Esophagus squamous epithelium (tissue), 5 donors: ENCODE measurements at regions not wholly inside any gene's neighbourhood (a gene's known extent, or its start where the extent isn't known, plus 50 kb on each side); places are given as distances from the start of the nearest gene placed in this dataset.

Source experiments
- DNase-seq: peaks from one replicate; lab custom pipeline; 2025; lab: John Stamatoyannopoulos, UW
- H3K27ac ChIP-seq, 4 donors: fragments of 200-600 bp; sonication (generic); one replicate each; pipeline ENCODE4 v1.5.1; 2016 to 2019; ENCODE audit warnings: mild to moderate bottlenecking in 1 of 4
- H3K27me3 ChIP-seq, 4 donors: fragments of 200-600 bp; sonication (generic); 1 replicate in 3 of 4; 2 replicates in 1 of 4; pipeline versions ENCODE4 v1.5.1 to v1.6.0; 2017 to 2021; ENCODE audit warnings: antibody characterized with exemption in 1 of 4
- H3K36me3 ChIP-seq, 3 donors: fragments of 200-600 bp; sonication (generic); one replicate each; pipeline ENCODE4 v1.5.1; 2016 to 2019
- H3K4me1 ChIP-seq, 3 donors: fragments of 200-600 bp; sonication (generic); one replicate each; pipeline ENCODE4 v1.5.1; 2017 to 2019
- H3K4me3 ChIP-seq, 4 donors: fragments of 200-600 bp; sonication (generic); 1 replicate in 3 of 4; 2 replicates in 1 of 4; pipeline ENCODE4 v1.5.1; 2016 to 2019; ENCODE audit warnings: mild to moderate bottlenecking in 2 of 4, moderate library complexity in 1 of 4
- H3K9me3 ChIP-seq, 3 donors: fragments of 200-600 bp; sonication (generic); one replicate each; pipeline ENCODE4 v1.5.1; 2016 to 2019
- POLR2A ChIP-seq, 4 donors: fragments of 450-650 bp; IDR thresholded peaks; one replicate each; pipeline ENCODE4 v1.6.1; 2017; ENCODE audit warnings: antibody characterized with exemption in 4 of 4, mild to moderate bottlenecking in 4 of 4, moderate library complexity in 3 of 4
- WGBS, 2 donors: methylation state at CpG; one replicate each; pipeline ENCODE4 v1.1.5; 2018; 5-methylcytosine and 5-hydroxymethylcytosine counted together
- intact Hi-C: fragments of 100-400 bp; cut with DNase I; formaldehyde crosslinking; loops from one replicate; pipeline ENCODE4 v1.15.0; 2022
- TF ChIP-seq, protein P1 (sequence below), 6 experiments: fragments of 450-650 bp in 4 of 6; fragments of 200-600 bp in 2 of 6; sonication (generic) in 2 of 6; IDR thresholded peaks; one replicate each; pipeline ENCODE4 v1.5.1; 2016 to 2019; ENCODE audit warnings: antibody characterized with exemption in 6 of 6, mild to moderate bottlenecking in 4 of 6, moderate library complexity in 4 of 6
- donor health status: DM: yes; HTN: yes; CAD: no.

- 37 to 70% methylated on average over 1 to 2 of the region's 2 CpGs for WGBS, 2 donors
- H3K27me3 ChIP-seq, result peaks cover 0 to 18% (median 0%) of the 10 kb centered on the region in 4 donors
- intact Hi-C loops, result no loop called here
- no peaks in the 10 kb centered on the region for H3K4me1 ChIP-seq
- no peak overlapping the region for H3K27ac ChIP-seq
- H3K36me3 ChIP-seq, result no peaks in the 10 kb centered on the region
- TF ChIP-seq, protein P1, sequence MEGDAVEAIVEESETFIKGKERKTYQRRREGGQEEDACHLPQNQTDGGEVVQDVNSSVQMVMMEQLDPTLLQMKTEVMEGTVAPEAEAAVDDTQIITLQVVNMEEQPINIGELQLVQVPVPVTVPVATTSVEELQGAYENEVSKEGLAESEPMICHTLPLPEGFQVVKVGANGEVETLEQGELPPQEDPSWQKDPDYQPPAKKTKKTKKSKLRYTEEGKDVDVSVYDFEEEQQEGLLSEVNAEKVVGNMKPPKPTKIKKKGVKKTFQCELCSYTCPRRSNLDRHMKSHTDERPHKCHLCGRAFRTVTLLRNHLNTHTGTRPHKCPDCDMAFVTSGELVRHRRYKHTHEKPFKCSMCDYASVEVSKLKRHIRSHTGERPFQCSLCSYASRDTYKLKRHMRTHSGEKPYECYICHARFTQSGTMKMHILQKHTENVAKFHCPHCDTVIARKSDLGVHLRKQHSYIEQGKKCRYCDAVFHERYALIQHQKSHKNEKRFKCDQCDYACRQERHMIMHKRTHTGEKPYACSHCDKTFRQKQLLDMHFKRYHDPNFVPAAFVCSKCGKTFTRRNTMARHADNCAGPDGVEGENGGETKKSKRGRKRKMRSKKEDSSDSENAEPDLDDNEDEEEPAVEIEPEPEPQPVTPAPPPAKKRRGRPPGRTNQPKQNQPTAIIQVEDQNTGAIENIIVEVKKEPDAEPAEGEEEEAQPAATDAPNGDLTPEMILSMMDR (IDR thresholded peaks at IDR 0.05), result no peak
- TF ChIP-seq POLR2A (IDR thresholded peaks at IDR 0.05), result no peak
- DNase-seq, result no peak
- H3K4me3 ChIP-seq, result no peak overlapping the region
- H3K9me3 ChIP-seq, result peaks cover 0 to 18% (median 15%) of the 10 kb centered on the region in 3 donors
Measured at GRCh38 chr22:23000657-23001347, 69.5 kb upstream of the GNAZ start.

DNA sequence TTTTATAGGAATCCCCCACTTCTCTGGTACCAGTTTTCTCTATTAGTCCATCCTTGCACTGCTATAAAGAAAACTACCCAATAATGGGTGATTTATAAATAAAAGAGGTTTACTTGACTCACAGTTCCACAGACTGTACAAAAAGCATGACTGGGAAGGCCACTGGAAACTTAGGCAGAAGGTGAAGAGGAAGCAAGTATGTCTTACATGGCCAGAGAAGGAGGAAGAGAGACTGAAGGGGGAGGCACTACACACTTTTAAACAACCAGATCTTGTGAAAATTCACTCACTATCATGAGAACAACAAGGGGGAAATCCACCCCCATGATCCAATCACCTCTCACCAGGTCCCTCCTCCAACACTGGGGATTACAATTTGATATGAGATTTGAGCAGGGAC is 68.9 kb upstream of the GNAZ start:
- Histone ChIP-seq H3K4me3 (no peak overlapping the region), H3K4me1 (no peaks in the 10 kb centered on the region), H3K27me3 (peaks cover 0 to 18% (median 0%) of the 10 kb centered on the region in 4 donors), H3K9me3 (peaks cover 0 to 15% (median 14%) of the 10 kb centered on the region in 3 donors), H3K36me3 (no peaks in the 10 kb centered on the region), H3K27ac (no peak overlapping the region)
- no peak for DNase-seq
- intact Hi-C loops, result no loop called here
- TF ChIP-seq, protein P1 (IDR thresholded peaks at IDR 0.05), result no peak
- no peak for TF ChIP-seq POLR2A (IDR thresholded peaks at IDR 0.05)

DNA sequence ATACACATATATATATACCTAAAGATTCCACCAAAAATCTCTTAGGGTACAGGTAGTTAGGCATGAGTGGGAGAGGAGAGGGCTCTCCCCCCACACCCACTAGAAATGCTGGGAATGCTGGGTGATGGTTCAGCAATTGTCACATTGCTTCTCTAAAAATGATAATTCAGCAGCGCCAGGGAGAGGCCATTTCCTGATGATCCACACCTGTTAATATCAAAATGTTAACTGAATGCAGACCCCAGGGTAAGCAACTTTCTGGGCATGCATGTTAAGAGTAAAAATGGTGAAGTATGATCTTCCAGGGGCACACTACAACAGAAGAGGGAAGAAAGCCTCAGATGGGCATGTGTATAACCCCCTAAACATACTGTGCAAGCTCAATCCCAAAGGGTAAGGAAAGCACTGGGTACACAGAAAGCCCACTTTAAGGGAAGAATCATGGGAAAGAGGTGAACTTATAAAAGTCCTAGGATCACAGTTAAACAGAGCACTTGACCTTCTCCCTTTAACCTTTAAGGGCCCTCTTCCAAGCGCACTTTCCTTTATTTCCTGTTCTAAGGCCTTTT is 67.6 kb upstream of the GNAZ start:
- Histone ChIP-seq H3K36me3 (no peaks in the 10 kb centered on the region), H3K27me3 (peaks cover 0 to 18% (median 0%) of the 10 kb centered on the region in 4 donors), H3K4me1 (no peaks in the 10 kb centered on the region), H3K27ac (no peak overlapping the region), H3K4me3 (no peak overlapping the region), H3K9me3 (peaks cover 0 to 6% (median 1%) of the 10 kb centered on the region in 3 donors)
- intact Hi-C loops, result no loop called here
- WGBS, 2 donors, result 80% methylated on average over 2 of the region's 2 CpGs
- TF ChIP-seq, protein P1 (IDR thresholded peaks at IDR 0.05), result no peak
- no peak for TF ChIP-seq POLR2A (IDR thresholded peaks at IDR 0.05)
- DNase-seq, result no peak

- Histone ChIP-seq H3K27me3 (peaks cover 0 to 20% (median 0%) of the 10 kb centered on the region in 4 donors), H3K4me3 (no peak overlapping the region), H3K9me3 (no peaks in the 10 kb centered on the region), H3K36me3 (no peaks in the 10 kb centered on the region), H3K4me1 (no peaks in the 10 kb centered on the region), H3K27ac (no peak overlapping the region)
- intact Hi-C loops, result no loop called here
- 60 to 75% methylated on average over 1 of the region's 1 CpG for WGBS, 2 donors
- TF ChIP-seq, protein P1 (IDR thresholded peaks at IDR 0.05), result no peak
- no peak for TF ChIP-seq POLR2A (IDR thresholded peaks at IDR 0.05)
- no peak for DNase-seq
Measured at GRCh38 chr22:23007823-23008222, 62.5 kb upstream of the GNAZ start.

DNA sequence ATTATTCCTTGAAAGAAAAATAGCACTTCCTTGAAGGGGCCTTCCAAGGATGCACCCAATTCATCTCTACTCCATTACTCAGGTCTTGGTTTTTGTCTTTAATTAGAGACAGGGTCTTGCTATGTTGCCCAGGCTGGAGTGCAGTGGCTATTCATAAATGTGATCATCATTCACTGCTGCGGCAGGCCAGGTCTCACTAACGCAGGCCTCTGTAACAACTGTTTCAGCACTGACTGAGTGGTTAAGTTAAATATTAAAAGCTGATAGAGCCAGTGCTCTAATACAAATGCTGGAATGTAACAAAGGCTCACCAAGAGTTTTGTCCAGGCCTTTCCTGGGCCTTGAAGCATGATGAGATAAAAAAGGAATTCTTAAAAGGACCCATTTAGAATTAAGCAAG is 61.4 kb upstream of the GNAZ start:
- Histone ChIP-seq H3K27me3 (peaks cover 0 to 11% (median 0%) of the 10 kb centered on the region in 4 donors), H3K4me1 (no peaks in the 10 kb centered on the region), H3K9me3 (no peaks in the 10 kb centered on the region), H3K4me3 (no peak overlapping the region), H3K27ac (no peak overlapping the region), H3K36me3 (no peaks in the 10 kb centered on the region)
- DNase-seq, result no peak
- intact Hi-C loops, result no loop called here
- TF ChIP-seq, protein P1 (IDR thresholded peaks at IDR 0.05), result no peak
- no peak for TF ChIP-seq POLR2A (IDR thresholded peaks at IDR 0.05)
- WGBS, 2 donors, result 94% methylated on average over 2 of the region's 2 CpGs; no CpG with 5 or more reads in 1 of the 2 donors
